ENCODE measurements at regions not wholly inside any gene's neighbourhood (a gene's known extent, or its start where the extent isn't known, plus 50 kb on each side); places are given as distances from the start of the nearest gene placed in this dataset.

DNA sequence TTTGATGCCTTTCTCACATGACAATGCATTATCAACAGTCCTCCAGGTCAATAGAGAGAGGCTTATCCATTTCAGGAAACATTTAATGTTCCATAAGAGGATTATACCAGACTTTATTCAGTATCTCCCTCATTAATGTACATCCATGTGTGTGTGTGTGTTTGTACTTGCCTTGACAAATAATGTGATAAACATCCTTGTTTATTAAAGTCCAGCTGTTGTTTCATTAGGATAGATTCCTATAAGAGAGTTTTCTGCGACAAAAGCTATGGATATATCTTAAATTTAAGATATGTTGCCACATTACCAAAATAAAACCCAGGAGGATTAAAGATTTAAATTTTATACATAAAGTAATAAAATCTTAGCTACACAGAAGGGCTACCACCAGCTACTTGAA is 492.6 kb downstream of the TOX3 start:
- ChIA-PET POLR2A (no interaction called here), CTCF (no interaction called here), RAD21 (ENCODE audit: low non-redundant PET in 1 of 2, low total read pairs in 2 of 2, uncharacterized antibody in 2 of 2, unreplicated experiment in 2 of 2) (no interaction called here)
- Histone ChIP-seq H3K9me2 (ENCODE audit: insufficient read depth) (no peaks in the 10 kb centered on the region), H3K36me3 (ENCODE audit: control insufficient read depth in 1 of 2, insufficient read depth in 2 of 2, low read length in 2 of 2) (no peaks in the 10 kb centered on the region), H3K79me2 (ENCODE audit: insufficient read depth, low read length) (no peaks in the 10 kb centered on the region), H3K4me1 (ENCODE audit: control insufficient read depth in 1 of 2, insufficient read depth in 2 of 2, low read length in 2 of 2) (no peaks in the 10 kb centered on the region), H3K4me2 (ENCODE audit: low read length) (no peak overlapping the region), H3K27me3 (ENCODE audit: insufficient read depth, low read length) (no peaks in the 10 kb centered on the region), H3K27ac (ENCODE audit: low read depth, low read length) (no peak overlapping the region), H3K4me3 (replicated peaks in 1 of 2; ENCODE audit: low read depth in 1 of 2, low read length in 2 of 2) (no peak overlapping the region), H3K9ac (ENCODE audit: low read length) (no peak overlapping the region), H2AFZ (ENCODE audit: low read depth, low read length, poor library complexity, severe bottlenecking) (no peak overlapping the region), H3K9me3 (ENCODE audit: control insufficient read depth in 1 of 2, insufficient read depth in 1 of 2, low read depth in 1 of 2, low read length in 2 of 2) (peaks cover 11 to 21% of the 10 kb centered on the region in 2 experiments; a peak in 2 of 4 replicates), H4K20me1 (ENCODE audit: insufficient read depth) (no peaks in the 10 kb centered on the region)
- no peak for ATAC-seq
- intact Hi-C loops (cut with micrococcal nuclease) = no loop called here
- no peak for DNase-seq (ENCODE audit: low read depth, low spot score)
- BruUV-seq (replicated peaks) = no TSS peak
- no peak for TF ChIP-seq JUND (IDR thresholded peaks at IDR 0.05)
- no peak for TF ChIP-seq EZH2phosphoT487 (IDR thresholded peaks at IDR 0.05; ENCODE audit: borderline replicate concordance)
- TF ChIP-seq, protein P1, sequence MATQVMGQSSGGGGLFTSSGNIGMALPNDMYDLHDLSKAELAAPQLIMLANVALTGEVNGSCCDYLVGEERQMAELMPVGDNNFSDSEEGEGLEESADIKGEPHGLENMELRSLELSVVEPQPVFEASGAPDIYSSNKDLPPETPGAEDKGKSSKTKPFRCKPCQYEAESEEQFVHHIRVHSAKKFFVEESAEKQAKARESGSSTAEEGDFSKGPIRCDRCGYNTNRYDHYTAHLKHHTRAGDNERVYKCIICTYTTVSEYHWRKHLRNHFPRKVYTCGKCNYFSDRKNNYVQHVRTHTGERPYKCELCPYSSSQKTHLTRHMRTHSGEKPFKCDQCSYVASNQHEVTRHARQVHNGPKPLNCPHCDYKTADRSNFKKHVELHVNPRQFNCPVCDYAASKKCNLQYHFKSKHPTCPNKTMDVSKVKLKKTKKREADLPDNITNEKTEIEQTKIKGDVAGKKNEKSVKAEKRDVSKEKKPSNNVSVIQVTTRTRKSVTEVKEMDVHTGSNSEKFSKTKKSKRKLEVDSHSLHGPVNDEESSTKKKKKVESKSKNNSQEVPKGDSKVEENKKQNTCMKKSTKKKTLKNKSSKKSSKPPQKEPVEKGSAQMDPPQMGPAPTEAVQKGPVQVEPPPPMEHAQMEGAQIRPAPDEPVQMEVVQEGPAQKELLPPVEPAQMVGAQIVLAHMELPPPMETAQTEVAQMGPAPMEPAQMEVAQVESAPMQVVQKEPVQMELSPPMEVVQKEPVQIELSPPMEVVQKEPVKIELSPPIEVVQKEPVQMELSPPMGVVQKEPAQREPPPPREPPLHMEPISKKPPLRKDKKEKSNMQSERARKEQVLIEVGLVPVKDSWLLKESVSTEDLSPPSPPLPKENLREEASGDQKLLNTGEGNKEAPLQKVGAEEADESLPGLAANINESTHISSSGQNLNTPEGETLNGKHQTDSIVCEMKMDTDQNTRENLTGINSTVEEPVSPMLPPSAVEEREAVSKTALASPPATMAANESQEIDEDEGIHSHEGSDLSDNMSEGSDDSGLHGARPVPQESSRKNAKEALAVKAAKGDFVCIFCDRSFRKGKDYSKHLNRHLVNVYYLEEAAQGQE (IDR thresholded peaks at IDR 0.05; ENCODE audit: low read depth) = no peak
- no peak for TF ChIP-seq YY1 (IDR thresholded peaks at IDR 0.05; ENCODE audit: extremely low read depth, insufficient replicate concordance, low read depth, low read length)
- TF ChIP-seq ZNF274 (IDR thresholded peaks at IDR 0.05; ENCODE audit: low read depth, low read length) = no peak
- TF ChIP-seq FOSL1 (IDR thresholded peaks at IDR 0.05; ENCODE audit: low read depth) = no peak

DNA sequence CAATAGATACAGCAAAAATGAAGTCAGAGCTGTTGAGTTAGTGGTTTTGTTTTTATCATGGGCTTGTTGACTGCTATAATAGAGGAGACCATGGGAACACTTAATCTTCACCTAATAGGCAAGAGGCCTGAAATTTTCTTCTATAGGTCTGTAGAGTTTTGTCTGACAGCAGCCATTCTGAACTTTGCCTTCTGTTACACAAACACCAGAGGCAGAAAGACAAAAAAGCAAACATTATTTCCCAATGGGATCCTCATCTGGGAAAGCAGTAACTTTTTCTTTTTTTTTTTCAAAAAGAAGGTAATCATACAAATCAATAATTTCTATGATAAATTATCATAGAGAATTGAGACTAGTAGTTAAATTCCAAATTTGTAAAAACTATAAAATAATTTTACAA is 494.1 kb downstream of the TOX3 start:
- Histone ChIP-seq H3K9me2 (ENCODE audit: insufficient read depth) (no peaks in the 10 kb centered on the region), H3K4me1 (ENCODE audit: control insufficient read depth in 1 of 2, insufficient read depth in 2 of 2, low read length in 2 of 2) (no peaks in the 10 kb centered on the region), H3K36me3 (ENCODE audit: control insufficient read depth in 1 of 2, insufficient read depth in 2 of 2, low read length in 2 of 2) (no peaks in the 10 kb centered on the region), H3K9ac (ENCODE audit: low read length) (no peak overlapping the region), H3K9me3 (ENCODE audit: control insufficient read depth in 1 of 2, insufficient read depth in 1 of 2, low read depth in 1 of 2, low read length in 2 of 2) (peaks cover 15 to 25% of the 10 kb centered on the region in 2 experiments; a peak in 2 of 4 replicates), H4K20me1 (ENCODE audit: insufficient read depth) (no peaks in the 10 kb centered on the region), H3K27me3 (ENCODE audit: insufficient read depth, low read length) (no peaks in the 10 kb centered on the region), H3K79me2 (ENCODE audit: insufficient read depth, low read length) (no peaks in the 10 kb centered on the region), H2AFZ (ENCODE audit: low read depth, low read length, poor library complexity, severe bottlenecking) (no peak overlapping the region), H3K4me2 (ENCODE audit: low read length) (no peak overlapping the region), H3K27ac (ENCODE audit: low read depth, low read length) (no peak overlapping the region), H3K4me3 (replicated peaks in 1 of 2; ENCODE audit: low read depth in 1 of 2, low read length in 2 of 2) (no peak overlapping the region)
- no peak for DNase-seq (ENCODE audit: low read depth, low spot score)
- TF ChIP-seq POLR2AphosphoS5 (IDR thresholded peaks at IDR 0.05; ENCODE audit: low read depth, low read length) (no peak), ELF1 (IDR thresholded peaks at IDR 0.05; ENCODE audit: borderline replicate concordance, low read depth) (no peak), TCF7L2 (IDR thresholded peaks at IDR 0.05; ENCODE audit: borderline replicate concordance, extremely low read depth, insufficient read depth, insufficient read length) (no peak)
- ChIA-PET POLR2A (no interaction called here), CTCF (no interaction called here), RAD21 (ENCODE audit: low non-redundant PET in 1 of 2, low total read pairs in 2 of 2, uncharacterized antibody in 2 of 2, unreplicated experiment in 2 of 2) (no interaction called here)
- no TSS peak for BruUV-seq (replicated peaks)
- ATAC-seq = no peak
- intact Hi-C loops (cut with micrococcal nuclease) = no loop called here
